ENCODE measurements at regions not wholly inside any gene's neighbourhood (a gene's known extent, or its start where the extent isn't known, plus 50 kb on each side); places are given as distances from the start of the nearest gene placed in this dataset.
"Not testable (repeated sequence)": the region's sequence is repeated elsewhere in the genome, so short reads cannot be mapped to it uniquely, and the experiment has no call there.

DNA sequence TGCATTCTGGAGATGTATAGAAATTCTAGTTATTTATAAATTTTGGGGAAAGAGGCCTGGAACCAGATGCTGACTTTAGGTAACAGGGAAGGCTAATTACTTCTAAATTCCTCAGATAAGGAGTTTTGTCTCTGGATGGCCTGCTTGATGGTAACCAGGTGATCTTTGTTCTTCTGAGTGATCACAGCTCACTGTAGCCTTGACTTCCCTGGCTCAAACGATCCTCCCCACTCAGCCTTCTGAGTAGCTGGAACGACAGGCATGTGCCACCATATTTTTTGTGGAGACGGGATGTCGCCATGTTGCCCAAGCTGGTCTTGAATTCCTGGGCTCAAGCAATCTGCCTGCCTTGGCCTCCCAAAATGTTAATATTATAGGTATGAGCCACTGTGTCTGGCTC, 54.4 kb upstream of the MSH6 start:
- DNase-seq: no peak

DNA sequence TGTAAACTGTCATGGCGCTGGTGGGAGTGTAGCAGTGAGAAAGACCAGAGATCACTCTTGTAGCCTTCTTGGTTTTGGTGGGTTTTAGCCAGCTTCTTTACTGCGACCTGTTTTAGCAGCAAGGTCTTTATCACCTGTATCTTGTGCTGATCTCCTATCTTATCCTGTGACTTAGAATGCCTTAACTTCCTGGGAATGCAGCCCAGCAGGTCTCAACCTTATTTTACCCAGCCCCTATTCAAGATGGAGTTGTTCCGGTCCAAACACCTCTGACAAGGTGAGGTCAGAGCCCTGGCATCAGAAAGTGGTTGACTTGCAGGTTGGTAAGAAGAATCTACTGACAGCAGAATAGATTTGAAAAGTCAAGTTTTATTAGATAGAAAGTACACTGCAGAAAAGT, 55.0 kb upstream of the MSH6 start:
- no peak for DNase-seq

DNA sequence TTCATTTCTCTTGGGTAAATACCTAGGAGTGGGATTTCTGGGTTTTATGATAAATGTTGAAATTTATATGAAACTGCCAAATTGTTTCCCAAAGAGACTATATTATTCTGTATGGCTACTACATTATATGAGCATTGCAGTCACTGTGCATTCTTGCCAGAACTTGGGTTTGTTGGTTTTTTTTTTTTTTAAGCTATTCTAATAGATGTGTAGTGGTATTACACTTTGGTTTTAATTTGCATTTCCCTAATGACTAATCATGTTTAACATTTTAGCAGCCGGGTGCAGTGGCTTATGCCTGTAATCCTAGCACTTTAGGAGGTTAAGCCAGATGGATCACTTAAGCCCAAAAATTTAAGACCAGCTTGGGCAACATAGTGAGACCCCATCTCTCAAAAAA, 56.0 kb upstream of the MSH6 start:
- DNase-seq: not testable (repeated sequence)

DNA sequence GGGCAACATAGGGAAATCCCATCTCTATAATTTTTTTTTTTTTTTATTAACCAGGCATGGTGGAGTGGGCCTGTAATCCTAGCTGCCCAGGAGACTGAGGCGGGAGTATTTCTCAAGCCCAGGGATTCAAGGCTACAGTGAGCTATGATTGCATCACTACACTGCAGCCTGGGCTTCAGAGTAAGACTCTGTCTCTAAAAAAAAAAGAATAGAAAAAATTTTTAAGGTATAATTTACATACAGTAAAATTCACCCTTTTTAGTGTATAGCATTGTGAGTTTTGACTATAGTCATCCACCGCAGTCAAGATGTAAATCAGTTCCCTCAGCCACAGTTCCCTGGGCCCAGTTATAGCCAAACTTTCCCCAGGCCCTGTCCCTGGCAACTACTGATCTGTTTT, 57.1 kb upstream of the MSH6 start:
- DNase-seq: no peak

DNA sequence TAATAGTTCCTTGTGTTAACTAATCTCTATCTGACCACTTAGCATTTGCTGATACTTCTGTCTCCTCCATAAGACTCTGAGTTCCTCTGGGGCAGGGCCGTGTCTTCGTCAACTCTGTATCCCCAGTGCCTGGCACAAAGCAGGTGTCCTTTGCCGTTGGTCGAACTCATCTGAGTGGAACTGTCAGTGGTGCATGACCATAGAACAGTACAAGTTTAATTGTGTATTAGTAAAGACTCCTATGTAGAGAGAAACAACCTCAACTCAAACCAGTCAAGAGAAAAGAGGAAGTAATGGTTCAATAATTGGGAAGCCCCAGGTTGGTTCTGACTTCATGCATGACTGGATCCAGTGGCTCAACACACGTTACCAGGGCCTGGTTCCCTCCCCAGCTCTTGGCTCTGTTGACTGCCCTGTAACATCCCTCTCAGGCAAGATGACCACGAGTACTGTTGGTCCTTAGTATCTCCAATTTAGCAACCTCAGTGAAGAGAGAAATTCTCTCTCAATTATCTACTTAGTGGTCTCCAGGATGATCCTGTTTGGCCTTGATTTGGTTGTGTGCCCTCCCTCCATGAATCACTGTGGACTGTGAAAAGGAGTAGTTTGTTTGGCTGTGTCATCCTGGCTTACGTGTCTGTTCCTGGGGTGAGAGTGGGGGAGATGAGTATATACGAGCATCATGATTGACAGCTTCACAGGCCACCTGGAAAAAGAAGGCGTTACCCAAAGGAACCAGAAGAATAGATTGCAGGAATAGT, 58.5 kb upstream of the MSH6 start:
- DNase-seq: no peak

DNA sequence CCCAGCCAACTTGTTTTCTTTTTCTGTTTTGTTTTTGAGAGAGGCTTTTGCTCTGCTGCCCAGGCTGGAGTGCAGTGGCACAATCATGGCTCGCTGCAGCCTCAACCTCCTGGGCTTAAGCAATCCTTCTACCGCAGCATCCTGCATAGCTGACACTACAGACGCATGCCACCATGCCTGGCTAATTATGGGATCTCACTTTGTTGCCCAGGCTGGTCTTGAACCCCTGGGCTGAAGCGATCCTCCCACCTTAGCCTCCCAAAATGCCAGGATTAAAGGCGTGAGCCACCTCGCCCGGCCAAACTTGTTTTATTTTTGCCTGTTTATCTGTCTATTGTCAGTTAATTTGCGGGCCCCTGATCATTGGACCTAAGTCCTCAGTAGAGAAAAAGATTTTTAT, 61.6 kb upstream of the MSH6 start:
- DNase-seq: no peak

DNA sequence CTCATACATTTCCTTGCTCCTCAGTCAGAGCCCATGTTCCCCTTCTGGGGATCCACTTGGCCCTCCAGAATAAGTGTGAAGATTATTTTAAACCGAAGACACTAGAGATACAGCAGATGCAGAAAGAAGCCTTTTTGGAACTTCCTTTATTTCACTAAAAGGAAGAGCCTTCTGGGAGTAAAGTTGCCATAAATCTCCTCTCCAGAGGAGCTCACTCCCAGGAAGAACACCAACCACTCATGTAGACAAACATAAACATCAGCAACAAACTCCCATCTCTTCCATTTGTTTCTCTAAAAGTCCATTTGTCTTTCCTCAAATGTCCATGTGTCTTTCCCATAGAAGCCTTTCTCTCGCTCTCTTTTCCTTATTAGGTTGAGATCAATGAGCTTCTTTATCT, 62.4 kb upstream of the MSH6 start:
- DNase-seq: no peak

DNA sequence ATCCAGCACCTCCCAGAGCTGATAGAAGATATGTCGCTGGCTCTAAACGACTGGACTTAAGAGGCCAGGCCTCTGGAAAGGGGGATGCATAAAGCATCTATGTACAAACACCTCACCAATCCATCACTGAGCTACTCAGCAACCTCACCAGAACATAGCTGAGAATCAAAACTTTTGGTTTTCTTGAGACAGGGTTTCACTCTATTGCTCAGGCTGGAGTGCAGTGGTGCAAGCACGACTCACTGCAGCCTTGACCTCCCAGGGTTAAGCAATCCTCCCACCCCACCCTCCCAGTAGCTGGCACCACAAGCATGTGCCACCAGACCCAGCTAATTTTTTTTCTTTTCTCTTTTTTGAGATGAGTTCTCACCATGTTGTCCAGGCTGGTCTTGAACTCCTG, 62.9 kb upstream of the MSH6 start:
- DNase-seq: no peak

DNA sequence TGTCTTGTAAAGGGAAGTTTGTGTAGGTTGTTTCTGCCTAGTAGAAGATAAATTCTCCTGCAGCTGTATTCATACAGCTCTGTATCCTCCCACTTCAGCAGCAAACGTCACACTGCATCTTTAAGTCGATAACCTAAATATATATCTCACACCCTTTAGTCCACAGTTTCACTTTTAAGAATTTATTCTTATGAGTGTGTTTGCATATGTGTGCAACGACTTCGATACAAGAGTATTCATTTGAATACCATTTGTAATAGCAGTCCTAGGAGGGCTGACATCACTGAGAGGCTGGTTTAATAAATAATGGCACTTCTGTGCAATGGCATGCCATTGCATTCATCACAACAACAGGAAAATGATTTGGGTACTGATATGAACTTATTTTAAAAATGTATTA, 63.8 kb upstream of the MSH6 start:
- no peak for DNase-seq

DNA sequence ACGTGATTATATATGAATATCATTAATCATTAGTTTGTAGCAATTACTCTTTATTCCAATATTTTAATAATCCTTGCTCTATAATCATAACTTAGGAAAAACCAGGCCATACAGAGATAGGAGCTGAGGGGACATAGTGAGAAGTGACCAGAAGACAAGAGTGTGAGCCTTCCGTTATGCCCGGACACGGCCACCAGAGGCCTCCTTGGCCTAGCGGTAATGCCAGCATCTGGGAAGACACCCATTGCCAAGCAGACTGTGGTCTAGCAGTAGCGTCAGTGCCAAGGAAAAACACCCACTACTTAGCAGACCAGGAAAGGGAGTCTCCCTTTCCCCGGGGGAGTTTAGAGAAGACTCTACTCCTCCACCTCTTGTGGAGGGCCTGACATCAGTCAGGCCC, 66.6 kb upstream of the MSH6 start:
- DNase-seq: not testable (repeated sequence)

DNA sequence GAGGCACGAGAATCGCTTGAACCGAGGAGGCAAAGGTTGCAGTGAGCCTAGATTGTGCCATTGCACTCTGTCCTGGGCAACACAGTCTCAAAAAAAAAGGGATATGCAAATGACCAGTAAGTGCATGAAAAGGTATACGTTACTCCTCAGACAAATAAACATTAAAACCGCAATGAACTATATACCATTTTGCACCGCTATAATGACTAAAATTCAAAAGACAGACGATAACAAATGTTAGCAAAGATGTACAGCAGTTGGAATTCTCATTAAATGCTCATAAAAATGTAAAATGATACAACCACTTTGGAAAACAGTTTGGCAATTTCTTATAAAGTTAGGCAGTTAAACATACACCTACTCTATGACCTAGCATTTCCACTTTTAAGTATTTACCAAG, 67.4 kb upstream of the MSH6 start:
- DNase-seq: no peak

DNA sequence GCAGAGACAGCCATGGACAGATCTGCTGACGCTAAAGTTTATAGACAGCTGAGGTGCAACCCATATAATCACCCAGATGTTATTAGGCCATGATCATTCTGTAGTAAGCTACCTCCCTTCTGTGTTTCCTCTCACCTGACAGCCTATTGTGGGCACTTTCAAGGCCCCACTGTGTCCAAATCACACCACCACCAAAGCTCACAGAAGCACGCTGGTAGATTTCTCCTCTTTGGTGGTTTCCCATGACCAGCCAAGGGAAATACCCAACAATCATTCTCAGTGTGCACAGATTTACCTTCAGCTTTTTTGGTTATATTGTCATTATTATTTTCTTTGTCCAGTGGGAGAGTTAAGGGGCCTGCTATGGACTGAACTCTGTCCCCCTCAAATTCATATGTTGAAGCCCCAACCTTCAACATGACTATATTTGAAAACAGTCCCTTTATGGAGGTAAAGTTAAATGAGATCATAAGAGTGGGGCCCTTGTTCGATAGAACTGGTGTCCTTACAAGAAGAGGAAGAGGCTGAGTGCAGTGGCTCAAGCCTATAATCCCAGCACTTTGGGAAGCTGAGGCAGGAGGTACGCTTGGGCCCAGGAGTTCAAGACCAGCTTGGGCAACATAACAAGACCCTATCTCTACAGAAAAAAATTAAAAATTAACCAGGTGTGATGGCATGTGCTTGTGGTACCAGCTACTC, 74.0 kb upstream of the MSH6 start:
- DNase-seq: no peak

DNA sequence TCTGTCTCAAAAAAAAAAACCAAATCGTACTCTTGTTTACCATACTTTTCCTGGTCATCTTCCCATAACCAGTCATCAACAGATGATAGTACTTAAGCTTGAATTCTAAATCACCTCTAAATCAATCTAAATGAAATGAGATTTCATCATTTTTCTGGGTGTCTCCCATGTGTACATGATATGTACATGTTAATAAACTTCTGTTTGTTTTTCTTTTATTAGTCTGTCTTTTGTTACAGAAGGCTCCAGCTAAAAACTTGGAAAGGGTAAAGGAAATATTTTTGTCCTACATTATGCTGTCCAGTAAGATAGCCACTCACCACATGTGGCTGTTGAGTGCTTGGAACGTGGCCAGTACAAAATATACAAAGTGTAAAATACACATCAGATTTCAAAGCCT, 78.7 kb upstream of the MSH6 start:
- DNase-seq: no peak

DNA sequence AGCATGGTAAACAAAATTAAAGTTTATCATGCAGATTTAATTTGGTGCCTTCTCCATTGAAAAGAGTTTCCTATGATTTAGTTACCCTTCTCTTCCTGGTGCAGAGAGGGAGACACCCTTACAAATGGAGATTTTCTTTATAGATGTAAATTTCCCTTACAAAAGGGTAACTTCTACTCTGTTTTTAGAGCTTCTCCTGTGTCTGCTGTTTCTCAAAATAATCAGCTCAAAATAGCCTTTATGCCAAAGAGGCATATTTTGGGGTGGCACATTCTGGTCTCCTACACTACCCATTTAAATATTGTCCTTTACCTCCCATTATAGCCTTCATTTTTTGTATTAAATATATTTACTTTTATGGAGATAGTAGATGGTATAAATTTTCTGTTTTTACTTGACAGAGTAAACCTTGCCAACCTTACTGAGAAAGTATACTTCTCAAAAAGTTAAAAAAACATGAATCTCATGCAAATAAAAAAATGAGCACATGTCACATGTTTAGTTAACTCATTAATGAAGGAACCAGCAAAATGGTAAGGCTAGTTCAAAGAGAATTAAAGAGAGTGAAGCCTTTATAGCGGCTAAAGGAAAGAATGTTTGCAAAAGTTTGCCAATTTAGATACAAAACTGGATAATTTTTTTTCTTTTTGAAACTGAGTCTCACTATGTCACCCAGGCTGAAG, 83.3 kb upstream of the MSH6 start:
- DNase-seq: no peak

DNA sequence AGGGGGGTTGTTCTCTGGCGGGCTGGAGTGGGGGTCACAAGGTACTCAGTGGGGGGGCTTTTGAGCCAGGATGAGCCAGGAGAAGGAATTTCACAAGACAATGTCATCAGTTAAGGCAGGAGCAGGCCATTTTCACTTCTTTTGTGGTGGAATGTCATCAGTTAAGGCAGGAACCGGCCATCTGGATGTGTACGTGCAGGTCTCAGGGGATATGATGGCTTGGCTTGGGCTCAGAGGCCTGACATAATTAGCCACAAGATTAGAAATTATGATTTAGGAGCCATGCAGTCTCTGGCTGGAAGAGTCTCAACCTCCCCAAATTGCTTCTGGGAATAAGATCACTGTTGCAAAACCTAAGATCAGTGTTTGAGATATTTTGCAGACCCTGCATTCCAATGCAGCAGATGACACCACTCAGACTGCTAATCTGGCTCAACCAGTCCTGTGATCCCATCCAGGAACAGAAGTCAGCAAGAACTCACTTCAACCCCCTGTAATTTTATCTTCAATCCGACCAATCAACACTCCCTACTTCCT, 84.4 kb upstream of the MSH6 start:
- DNase-seq: not testable (repeated sequence)

DNA sequence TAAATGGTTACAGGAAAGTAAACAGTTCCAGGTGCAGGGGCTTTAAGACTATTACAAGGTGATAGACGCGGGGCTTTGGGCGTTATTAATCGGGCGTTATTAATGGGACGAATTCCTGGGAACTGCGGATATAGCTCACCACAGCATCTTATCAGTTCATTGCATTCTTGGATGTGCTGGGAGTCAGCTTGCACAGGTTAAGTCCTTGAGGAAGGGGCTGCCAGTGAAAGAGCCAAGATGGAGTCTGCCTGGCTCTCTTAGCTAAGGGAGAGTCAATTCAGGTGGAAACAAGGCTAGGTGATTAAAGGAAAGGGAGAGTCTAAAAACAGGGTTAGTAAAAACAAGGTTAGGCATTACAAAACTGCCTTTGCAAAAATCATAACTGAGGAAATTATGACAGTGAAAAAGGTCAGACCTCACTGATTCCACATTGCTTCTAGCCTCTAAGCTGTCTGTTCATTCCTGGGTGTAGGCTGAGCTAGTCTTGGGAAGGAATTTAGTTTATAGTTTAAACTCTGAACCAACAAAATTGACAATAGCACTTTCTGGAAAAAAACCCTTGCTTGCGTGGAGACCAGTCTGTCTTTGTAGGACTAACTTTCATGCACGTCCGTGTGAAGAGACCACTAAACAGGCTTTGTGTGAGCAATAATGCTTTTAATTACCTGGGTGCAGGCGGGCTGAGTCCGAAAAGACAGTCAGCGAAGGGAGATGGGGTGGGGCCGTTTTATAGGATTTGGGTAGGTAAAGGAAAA, 85.1 kb upstream of the MSH6 start:
- DNase-seq: not testable (repeated sequence)

DNA sequence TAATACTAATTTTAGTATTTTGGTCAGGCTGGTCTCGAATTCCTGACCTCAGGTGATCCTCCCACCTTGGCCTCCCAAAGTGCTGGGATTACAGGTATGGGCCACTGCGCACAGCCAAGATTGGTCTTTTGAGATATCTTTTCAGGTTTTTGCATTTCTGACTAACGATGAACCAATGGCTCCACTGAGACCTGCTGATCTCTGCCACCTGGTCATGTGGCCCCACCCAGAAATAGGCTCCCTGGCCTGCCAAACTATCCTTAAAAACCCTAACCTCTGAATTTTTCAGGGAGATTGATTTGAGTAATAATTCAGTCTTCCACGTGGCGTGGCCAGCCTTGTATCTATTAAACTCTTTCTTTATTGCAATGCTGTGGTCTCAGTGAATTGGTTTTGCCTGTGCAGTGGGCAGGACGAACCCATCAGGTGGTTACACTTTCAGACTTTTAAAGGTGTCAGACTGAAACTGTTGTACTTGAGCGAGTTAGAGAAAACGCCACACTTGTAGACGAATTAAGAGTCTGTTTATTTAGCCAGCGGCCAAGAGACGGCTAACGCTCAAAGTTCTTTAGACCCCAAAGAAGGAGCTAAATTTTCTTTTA, 85.8 kb upstream of the MSH6 start:
- no peak for DNase-seq

DNA sequence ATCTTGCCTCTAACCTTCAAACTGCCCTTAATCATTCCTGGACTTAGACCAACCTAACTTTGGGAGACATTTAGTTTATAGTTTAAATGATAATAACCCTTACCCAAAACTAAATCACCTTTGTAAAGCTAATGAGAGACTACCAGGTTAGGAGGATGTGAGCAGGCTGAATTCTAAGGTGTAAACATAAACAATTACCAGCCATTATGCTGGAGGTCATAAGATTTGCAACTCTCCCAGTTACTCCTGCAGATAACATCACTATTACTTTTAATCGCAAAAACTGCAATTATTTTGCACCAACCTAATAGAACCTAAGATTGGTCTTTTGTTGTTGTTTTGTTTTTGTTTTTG, 86.5 kb upstream of the MSH6 start:
- DNase-seq: no peak

DNA sequence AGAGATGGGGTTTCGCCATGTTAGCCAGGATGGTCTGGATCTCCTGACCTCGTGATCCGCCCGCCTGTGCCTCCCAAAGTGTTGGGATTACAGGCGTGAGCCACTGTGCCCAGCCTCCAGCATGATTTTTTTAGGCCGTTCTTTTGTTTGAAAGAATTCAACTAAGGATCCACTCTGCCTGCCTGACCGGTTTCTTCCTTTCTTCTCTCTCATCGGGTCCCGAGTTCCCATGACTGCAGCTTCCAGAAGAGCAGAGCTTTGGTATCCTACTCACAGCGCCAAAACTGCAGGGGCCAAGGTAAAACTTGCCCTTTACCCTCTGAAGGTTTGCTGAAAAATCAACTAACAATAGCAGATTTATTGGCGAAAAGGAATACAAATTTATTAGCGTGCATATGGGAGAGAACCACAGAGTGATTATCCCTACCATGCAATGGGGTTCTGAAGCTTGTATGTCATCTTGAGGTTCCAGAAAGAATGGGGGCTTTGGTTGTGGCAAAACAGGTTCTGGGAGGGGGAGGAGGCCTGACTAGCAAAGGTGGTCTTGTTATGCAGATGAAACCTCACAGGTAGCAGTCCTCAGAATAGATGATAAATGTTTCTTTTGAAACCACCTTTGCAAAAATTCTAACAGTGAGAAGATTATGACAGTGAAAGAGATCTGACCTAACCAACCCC, 87.0 kb upstream of the MSH6 start:
- DNase-seq: no peak

DNA sequence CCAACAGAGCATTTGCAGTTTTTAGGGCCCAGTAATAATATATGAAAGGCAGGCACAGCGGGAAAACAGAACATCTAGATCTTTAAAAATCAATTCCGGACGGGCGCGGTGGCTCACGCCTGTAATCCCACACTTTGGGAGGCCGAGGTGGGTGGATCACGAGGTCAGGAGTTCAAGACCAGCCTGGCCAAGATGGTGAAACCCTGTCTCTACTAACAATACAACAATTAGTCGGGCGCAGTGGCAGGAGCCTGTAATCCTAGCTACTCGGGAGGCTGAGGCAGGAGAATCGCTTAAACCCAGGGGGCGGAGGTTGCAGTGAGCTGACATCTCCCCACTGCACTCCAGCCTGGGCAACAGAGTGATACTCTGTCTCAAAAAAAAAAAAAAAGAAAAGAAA, 88.5 kb upstream of the MSH6 start:
- DNase-seq: not testable (repeated sequence)

DNA sequence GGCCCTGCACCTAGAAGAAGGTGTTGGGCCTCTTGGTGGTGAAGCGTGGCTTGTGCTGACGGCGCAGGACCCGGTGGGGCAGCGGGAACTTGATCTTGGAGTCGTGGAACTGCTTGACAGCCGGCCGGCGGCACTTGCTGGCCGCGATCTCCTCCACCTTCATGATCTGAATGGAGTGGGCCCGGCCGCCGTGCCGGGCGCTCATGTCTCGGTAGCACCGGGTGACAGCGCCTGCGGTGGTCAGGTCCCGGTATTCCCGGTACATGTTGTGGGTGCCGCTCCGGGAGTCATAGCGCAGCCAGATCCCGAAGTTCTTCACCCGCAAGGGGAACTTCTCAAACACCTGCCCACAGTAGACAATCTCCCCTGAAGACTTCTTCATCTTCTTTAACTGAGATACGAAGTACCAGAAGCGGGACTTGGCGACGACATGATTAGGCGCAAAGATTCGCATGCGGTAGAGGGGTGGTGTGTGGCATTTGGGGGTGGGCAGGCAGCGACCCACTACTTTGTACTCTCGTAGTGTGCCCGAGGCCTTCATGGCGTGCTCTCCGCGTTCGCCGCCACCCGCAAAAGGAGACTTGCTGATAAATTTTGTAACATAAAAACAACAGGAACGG, 92.1 kb upstream of the MSH6 start:
- not testable (repeated sequence) for DNase-seq
